HepG2 (cell line): ENCODE measurements at regions not wholly inside any gene's neighbourhood (a gene's known extent, or its start where the extent isn't known, plus 50 kb on each side); places are given as distances from the start of the nearest gene placed in this dataset.

ENCODE experiments used
- E2F5 ChIP-seq: sonication (generic); formaldehyde crosslinking; conservative IDR thresholded peaks from 2 replicates; pipeline ENCODE4 v1.4.0; 2020; ENCODE audit warnings: missing genetic modification reagents
- ELF1 ChIP-seq: sonication (generic); formaldehyde crosslinking; IDR thresholded peaks from 2 replicates; pipeline ENCODE4 v1.4.0; 2020; ENCODE audit warnings: missing genetic modification reagents
- NR1H2 ChIP-seq: sonication (generic); formaldehyde crosslinking; IDR thresholded peaks from 2 replicates; pipeline ENCODE4 v1.8.1; 2022; ENCODE audit warnings: low read depth, missing genetic modification reagents, borderline replicate concordance
- ZNF264 ChIP-seq: sonication (generic); formaldehyde crosslinking; IDR thresholded peaks from 2 replicates; pipeline ENCODE4 v1.4.0; 2020; ENCODE audit warnings: missing genetic modification reagents
- ZNF605 ChIP-seq: sonication (generic); formaldehyde crosslinking; IDR thresholded peaks from 2 replicates; pipeline ENCODE4 v1.8.0; 2022; ENCODE audit warnings: mild to moderate bottlenecking, missing genetic modification reagents
- ZNF781 ChIP-seq: sonication (generic); formaldehyde crosslinking; IDR thresholded peaks from 2 replicates; pipeline ENCODE4 v1.5.1; 2020; ENCODE audit warnings: borderline replicate concordance, mild to moderate bottlenecking, missing genetic modification reagents; ENCODE audit errors: not compliant biosample characterization

- no peak for TF ChIP-seq NR1H2 (CRISPR knock-in tag)
- TF ChIP-seq E2F5 (CRISPR knock-in tag), result no peak
- TF ChIP-seq ZNF781, result no peak
- TF ChIP-seq ZNF264 (CRISPR knock-in tag), result no peak
- TF ChIP-seq ELF1 (CRISPR knock-in tag), result no peak
- TF ChIP-seq ZNF605, result no peak
Measured at GRCh38 chr15:53038655-53038941, 248.5 kb upstream of the ONECUT1 start.
